T47D (cell line): ENCODE measurements at regions not wholly inside any gene's neighbourhood (a gene's known extent, or its start where the extent isn't known, plus 50 kb on each side); places are given as distances from the start of the nearest gene placed in this dataset.

ENCODE experiments used
- DNase-seq, 2 experiments: peaks; one replicate each; pipeline versions ENCODE4 v3.0.0 to v3.0.0-alpha.2; 2011 to 2012; ENCODE audit warnings: low read depth in 1 of 2, low spot score in 1 of 2
- JUND ChIP-seq: IDR thresholded peaks from 2 replicates; pipeline ENCODE4 v1.6.1; 2012; ENCODE audit warnings: low read depth
- in situ Hi-C: cut with HindIII; loops from 2 replicates; pipeline ENCODE4 v1.10.0; 2016; ENCODE audit warnings: low sequenced_read_pairs, low pct_unique_long_range_greater_than_20kb

DNA sequence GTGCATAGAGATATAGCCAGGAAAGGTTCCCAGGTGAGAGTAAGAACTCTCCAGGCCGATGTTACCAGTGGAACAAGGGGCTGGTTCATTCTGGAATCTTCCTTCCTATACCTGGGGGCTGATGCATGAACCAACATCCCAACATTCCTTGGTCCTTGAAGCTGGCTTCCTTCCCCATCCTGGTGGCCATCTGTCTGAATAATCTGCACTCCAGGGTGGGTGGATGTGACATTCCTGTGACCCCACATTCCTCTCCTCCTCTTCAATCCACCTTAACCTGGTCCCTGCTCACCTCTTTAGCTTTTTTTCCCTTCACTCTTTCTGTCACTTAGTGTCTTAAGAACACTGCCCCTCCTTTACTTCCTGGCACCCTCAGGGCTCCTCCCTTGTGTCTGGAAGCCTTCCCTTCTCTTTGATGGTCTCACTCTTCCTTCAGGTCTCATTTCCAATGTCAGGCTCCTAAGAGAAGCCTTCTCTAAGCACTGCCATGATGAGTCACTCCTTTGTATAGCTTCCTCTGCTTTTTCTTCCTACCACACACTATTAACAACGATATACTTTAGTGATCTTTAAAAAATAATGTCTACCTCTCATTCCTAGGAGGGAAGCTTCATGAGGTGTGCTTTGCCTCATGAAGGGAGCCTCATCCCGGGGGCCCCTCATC lies 80.3 kb downstream of the BOD1 start:
- DNase-seq, result peak; percentile 15 to 99
- no peak for TF ChIP-seq JUND
- in situ Hi-C loops, result no loop called here

DNA sequence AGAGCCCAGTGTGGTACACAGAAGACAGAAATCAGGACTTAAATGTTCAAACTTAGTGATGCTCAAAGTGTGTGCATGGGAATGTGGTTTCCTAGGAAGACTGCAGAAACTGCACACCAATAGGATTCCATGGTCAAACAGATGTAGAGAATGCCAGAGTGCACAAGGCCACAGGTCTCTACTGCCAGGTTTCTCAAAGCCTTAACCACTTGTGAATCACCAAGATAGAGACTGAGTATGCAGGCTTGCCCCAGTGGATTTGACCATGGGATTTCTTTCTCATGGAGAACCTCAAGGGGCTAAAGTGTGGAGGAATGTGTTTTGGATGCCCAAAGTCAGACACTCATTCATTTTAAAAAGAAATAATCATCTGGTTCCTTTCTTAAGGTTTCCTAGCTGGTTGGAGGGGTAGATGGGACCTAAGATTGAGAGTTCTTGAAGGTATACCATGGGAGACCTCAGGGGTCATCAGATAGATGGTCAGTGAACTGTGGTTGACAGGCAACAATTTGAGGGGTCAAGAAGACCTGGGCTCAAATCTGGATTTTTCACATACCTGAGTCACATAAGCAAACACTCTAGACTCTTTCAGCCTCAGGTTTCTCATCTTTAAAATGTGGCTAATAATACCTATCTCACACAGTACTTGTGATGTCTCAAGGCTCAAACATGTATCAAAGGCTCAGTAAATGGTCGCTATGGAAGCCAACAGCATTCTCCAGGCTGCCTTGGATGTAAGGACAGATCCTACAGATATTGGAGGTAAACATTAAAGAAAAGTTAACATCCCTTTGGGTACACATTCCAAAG lies 81.1 kb downstream of the BOD1 start:
- in situ Hi-C loops, result no loop called here
- TF ChIP-seq JUND, result peak; percentile 96; the same call in 1 of the 2 replicates
- peak; percentile 42 to 99 for DNase-seq

DNA sequence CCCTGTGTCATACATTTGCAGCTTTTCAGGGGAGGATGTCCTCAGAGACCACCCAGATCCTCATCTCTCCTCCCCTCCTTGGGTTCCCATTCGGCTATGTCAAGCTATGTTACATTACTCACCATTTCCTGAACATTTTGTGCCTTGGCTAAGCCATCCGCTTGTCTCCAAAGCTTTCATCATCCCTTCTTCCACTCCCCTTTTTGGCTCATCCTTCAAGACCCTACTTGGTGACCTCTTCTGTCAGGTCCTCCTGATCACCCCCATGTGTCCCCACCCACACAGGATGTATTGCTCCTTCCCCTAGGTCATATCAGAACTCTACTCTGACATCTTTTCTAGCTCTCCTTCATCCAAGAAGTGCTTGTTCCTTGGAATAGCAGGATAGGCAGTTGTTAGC lies 81.8 kb downstream of the BOD1 start:
- no peak for TF ChIP-seq JUND
- DNase-seq, result no peak
- in situ Hi-C loops, result no loop called here

DNA sequence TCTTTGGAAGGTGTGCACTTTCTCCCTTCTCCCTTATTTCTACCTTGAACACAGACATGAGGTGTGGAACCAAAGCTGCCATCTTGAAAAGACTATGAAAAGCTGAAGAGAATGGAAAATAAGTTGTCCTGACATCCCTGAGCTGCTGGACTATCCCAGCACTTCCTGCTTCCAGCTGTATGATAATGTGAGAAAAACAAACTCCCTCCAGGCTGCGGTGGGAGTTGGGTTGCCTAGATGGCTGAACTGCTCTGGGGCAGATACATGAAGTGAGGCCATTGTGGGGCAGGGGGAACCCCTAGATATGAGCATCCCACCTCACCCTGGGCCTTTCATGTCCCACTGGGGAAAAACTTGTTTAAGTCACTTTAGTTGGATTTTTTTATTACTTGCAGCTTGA lies 82.4 kb downstream of the BOD1 start:
- in situ Hi-C loops, result no loop called here
- DNase-seq, result peak in 1 of 2 experiments; percentile 49
- no peak for TF ChIP-seq JUND

DNA sequence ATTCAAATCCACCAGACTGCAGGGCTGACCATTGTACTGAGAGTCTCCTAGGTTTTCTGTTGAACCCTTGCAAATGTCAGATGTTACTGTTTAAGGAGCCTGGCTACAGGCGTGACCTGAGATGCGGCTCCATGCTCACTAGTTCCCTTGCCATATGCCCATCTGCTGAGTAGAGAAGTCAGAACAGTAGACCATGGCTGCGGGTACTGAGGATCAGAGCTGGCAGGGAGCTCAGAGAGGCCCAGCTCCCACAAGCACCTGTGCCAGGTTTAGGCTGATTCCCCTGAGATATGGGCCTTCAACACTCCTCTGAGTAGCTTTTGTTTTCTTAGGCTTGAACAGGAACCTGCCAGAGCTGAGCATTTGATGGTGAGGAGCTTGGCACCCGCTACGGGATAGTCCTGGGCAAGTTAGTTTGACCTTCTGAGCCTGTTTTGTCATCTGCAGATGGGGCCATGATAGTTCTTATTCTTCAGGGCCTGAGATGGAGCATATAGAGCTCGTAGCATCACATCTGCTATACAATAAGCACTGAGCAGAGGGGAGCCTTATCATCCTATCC lies 83.7 kb downstream of the BOD1 start:
- no peak; the same call in 1 of the 2 replicates for TF ChIP-seq JUND
- in situ Hi-C loops, result no loop called here
- peak in 1 of 2 experiments; percentile 93 for DNase-seq

DNA sequence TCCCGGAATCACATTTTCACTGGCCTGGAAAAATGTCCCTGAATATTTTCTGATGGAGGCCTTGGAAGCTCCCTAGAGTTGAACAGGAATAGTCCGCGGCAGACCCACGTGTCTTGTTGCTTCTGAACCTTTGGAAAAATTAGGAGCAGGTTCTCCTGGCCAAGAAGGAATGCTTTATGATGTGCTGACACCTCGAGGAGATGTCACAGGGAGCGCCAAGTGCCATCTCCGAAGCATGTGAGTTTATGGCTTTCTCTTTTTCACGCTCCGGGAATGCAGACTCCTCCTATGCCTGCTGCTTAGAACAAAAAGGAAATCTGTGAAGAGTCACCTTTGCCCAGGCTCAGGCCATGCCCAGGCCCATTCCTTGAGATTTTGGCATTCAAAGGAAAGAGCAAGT lies 84.6 kb downstream of the BOD1 start:
- peak in 1 of 2 experiments; percentile 20 for DNase-seq
- in situ Hi-C loops, result no loop called here
- no peak for TF ChIP-seq JUND

DNA sequence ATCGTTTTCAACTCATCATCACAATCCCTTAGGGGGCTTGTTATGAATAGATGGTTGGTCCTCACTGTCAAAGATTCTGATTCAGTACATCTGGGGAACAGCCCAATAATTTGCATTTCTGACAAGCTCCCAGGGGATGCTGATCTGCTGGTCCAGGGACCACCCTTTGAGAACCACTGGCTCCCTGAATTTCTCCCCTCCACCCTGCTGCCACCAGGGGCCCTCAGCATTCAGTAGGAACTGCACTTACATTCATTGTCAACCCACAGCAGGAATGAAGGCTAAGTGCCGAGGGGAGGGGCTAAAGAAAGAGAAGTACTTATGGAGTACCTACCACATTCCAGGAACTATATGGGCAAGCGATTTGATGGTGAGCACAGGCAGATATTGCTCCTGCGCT lies 85.9 kb downstream of the BOD1 start:
- DNase-seq, result peak in 1 of 2 experiments; percentile 81
- no peak for TF ChIP-seq JUND
- in situ Hi-C loops, result no loop called here

DNA sequence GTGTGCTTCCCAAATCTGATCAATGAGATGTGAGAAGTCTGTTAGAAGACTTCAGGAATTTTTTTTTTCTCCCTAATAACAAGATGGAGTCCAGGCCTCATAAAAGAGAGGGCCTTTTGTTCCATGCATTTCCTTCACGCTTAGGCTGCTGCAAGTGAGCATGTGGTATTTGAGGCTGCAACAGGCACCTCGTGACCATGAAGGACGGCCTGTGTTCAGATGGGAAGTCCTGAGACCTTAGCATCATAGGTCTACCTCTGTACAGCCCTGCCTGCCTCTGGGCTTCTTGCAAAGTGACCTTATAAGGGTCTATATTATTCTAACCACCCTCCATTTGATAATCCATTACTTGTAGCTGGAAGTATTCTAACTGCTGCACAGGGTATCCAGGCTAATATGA lies 86.6 kb downstream of the BOD1 start:
- no peak for TF ChIP-seq JUND
- no peak for DNase-seq
- in situ Hi-C loops, result no loop called here

DNA sequence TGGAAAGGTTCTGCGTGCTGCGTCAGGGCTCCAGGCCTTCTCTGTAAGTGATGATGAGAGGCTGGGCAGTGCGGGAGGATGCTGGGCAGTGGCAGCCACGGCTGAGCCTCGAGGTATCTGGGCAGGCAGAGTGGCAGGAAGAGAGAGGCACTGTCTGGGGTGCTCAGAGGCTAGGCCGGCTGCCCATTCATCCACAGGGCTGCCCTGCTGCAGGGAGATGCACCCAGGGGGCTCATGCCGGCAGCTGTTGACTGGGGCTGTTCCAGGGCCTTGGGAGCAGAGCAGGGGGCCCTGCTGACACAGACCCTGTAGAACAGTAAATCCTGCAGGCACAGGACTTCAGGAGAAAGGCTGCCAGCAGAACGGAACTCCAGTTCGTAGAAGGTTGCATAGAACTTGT lies 88.8 kb downstream of the BOD1 start:
- in situ Hi-C loops, result no loop called here
- TF ChIP-seq JUND, result no peak
- no peak for DNase-seq

DNA sequence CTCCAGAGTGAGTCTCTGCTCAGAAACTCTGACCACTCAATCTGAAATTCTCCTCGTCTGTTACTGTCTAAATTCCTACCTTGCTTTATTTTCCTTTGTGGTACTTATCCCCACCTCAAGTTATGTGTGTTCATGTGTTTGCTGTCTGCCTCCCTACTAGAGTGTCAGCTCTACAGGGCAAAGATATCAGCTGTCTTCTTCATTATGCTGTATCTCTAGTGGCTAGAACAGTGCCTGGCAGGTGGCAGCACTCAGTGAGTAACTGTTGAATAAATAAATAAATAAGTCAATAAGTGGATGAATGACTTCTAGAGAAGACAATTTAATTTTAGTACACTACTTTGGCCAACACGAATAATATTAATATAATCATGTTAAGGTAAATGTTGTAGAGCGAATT lies 92.3 kb downstream of the BOD1 start:
- in situ Hi-C loops, result no loop called here
- TF ChIP-seq JUND, result no peak
- no peak for DNase-seq

DNA sequence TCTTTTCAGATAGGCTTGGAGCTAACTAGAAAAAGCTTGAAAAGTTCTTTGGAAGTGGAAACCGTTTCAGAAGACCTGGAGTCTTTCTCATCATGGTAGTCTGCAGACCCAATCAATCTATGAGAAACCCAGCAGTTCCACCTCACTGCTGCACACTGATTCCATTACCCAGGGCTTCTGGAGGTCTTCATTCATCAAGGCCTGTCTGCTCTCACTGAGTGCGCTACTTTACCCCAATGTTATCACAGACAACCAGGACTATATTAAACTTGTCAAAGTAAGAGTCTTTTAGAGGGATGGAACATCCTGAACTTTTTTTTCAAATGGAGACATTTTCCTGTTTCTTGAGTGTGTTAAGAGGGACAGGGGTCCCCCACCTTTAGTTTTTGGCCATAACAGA lies 93.1 kb downstream of the BOD1 start:
- in situ Hi-C loops, result no loop called here
- no peak for DNase-seq
- no peak for TF ChIP-seq JUND

DNA sequence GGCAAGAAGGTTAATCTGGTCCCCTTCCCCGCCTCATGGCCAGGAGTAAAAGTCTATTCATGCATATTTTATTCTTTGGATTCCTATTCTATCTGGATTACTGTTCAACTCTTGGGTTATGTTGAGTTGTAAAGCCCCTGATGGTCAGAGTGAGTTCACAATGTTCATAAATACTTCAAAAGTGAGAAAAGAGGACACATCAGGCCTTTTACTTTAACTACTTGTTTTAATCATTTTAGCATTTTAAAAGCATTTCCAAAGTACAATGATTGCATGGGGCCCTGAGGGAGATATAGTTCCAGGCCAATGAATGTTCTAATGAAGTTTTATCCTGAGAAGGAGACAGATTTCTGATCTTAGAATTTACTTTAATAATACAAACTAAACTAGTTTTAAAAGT lies 93.9 kb downstream of the BOD1 start:
- in situ Hi-C loops, result no loop called here
- no peak for TF ChIP-seq JUND

DNA sequence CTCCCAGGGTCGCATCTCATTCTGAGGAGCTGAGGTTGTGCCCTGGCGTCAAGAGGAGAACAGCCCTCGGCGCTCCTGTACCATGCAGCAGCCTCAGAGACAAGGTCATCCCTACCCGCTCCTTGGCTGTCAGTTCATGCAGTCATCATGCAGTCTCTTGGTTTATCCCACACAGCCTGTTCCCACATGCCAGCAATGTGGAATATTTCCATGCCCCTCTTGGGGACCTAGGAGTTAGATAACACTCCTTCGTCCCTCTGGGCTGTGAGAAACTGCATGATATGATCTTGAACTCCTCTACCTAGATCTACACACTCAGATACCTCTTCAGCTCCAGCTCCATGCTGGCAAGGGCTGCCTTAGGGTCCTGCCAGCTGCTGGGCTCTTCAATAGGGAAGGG lies 97.6 kb downstream of the BOD1 start:
- no peak for TF ChIP-seq JUND
- in situ Hi-C loops, result no loop called here
- no peak for DNase-seq

More for the DNA sequence above, 93.9 kb downstream of the BOD1 start:
- no peak for DNase-seq

DNA sequence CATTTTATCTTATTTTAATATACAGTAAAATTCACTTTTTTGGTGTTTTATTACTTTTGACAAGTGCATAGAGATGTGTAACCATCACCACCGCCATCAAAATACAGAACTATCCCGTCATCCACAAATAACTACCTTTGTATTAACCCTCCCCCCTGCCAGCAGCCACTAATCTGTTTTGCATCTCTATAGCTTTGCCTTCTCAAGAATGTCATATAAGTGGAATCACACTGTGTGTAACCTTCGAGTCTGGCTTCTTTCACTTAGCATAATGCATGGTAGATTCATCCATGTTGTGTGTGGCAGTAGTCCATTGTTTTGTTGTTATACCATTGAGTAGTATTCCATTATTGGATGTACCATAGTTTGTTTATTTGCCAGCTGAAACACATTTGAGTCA lies 98.8 kb downstream of the BOD1 start:
- DNase-seq, result no peak
- TF ChIP-seq JUND, result no peak
- in situ Hi-C loops, result no loop called here
